Esophagus muscularis mucosa (tissue), 4 donors: ENCODE measurements at regions not wholly inside any gene's neighbourhood (a gene's known extent, or its start where the extent isn't known, plus 50 kb on each side); places are given as distances from the start of the nearest gene placed in this dataset.

Experiments
- CTCF ChIP-seq, 3 experiments: fragments of 200-600 bp in 2 of 3; fragments of 450-650 bp in 1 of 3; sonication (generic) in 2 of 3; IDR thresholded peaks; one replicate each; pipeline ENCODE4 v1.5.1; 2017 to 2019; ENCODE audit warnings: antibody characterized with exemption in 3 of 3, mild to moderate bottlenecking in 2 of 3, moderate library complexity in 1 of 3
- EP300 ChIP-seq: sonication (generic); formaldehyde crosslinking; IDR thresholded peaks from one replicate; pipeline ENCODE4 v1.6.1; 2017; ENCODE audit warnings: antibody characterized with exemption
- POLR2A ChIP-seq: fragments of 450-650 bp; IDR thresholded peaks from one replicate; pipeline ENCODE4 v1.6.1; 2017; ENCODE audit warnings: antibody characterized with exemption, moderate library complexity, mild to moderate bottlenecking, low read depth
- POLR2AphosphoS5 ChIP-seq, 2 donors: sonication (generic); formaldehyde crosslinking; IDR thresholded peaks; one replicate each; pipeline ENCODE4 v1.6.1; 2017; ENCODE audit warnings: antibody characterized with exemption in 2 of 2

DNA sequence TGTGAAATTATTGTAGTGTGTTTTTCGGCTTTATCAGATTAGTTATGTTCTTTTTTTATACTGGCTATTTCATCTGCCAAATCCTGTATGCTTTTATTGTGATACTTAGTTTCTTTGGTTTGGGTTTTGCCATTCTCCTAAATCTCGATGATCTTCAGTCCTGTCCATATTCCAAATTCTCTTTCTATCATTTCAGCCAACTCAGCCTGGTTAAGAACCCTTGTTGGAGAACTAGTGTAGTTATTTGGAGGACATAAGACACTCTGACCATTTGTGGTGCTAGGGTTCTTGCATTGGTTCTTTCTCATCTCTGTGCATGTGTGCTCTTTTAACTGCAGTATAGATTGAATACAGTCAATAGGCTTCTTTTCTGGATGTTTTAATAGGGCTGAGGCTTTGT lies 187.0 kb upstream of the CCNH start:
- no peak for TF ChIP-seq CTCF (IDR thresholded peaks at IDR 0.05)
- TF ChIP-seq POLR2A = no peak
- no peak for TF ChIP-seq EP300
- TF ChIP-seq POLR2AphosphoS5 (IDR thresholded peaks at IDR 0.05) = no peak
